HG03521 (cell line): ENCODE measurements at regions not wholly inside any gene's neighbourhood (a gene's known extent, or its start where the extent isn't known, plus 50 kb on each side); places are given as distances from the start of the nearest gene placed in this dataset.

Source experiments
- ATAC-seq: cut with Tn5 transposase; IDR thresholded peaks from one replicate; pipeline ENCODE4 v1.9.1; 2021; ENCODE audit warnings: mild to moderate bottlenecking, moderate library complexity; ENCODE audit not compliant: unreplicated experiment

GRCh38 chr4:81963763-81964020 lies 410.1 kb downstream of the HNRNPD start:
- ATAC-seq: no peak

GRCh38 chr4:81963015-81963762 lies 410.6 kb downstream of the HNRNPD start:
- ATAC-seq: no peak

DNA sequence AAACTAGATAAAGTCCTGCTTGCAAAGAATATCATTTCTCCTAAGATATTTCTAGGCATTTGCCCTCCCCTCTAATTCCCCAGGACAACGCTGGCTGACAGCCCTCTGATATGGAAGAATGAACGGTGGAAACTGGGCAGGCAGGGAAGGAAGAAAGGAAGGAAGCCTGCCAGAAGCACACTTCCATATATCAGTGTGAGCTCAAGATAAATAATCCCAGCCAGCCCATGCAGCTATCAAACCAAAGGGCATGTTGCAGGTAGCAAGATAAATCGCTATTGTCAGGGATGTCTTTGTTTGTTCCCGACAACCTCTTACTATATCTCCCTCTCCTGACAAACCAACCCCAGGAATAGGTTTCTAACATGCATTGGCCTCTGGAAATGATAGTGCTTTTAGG lies 412.8 kb downstream of the HNRNPD start:
- ATAC-seq: no peak

GRCh38 chr4:81954271-81954670 lies 419.5 kb downstream of the HNRNPD start:
- no peak for ATAC-seq

DNA sequence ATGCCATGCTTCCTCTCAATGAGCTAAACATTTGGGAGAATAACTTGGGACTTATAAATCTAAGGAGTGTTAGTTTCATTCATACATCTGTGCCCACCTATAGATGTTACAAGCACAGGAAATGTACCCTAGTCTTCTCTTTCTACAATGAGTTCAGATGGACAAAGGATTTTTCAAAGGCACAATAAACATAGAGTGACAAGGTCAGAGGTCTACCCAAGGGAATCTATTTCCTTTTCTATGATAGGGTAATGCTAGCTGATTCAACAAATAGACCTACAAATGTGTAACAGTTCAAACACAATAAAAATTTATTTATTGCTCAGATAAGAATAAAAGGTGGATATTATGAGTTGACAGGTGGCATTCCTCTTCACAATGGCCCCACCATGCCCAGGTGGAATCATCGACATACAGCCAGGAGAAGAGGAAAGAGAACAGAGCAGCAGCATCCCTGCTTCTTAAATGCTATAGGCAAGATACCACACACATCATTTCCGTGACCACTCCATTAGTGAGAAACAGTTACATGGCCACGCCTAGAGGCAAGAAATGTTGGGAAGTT lies 421.8 kb downstream of the HNRNPD start:
- ATAC-seq: no peak

GRCh38 chr4:81946996-81947395 lies 426.8 kb downstream of the HNRNPD start:
- ATAC-seq: no peak

GRCh38 chr4:81930506-81931238 lies 443.1 kb downstream of the HNRNPD start:
- ATAC-seq: no peak

DNA sequence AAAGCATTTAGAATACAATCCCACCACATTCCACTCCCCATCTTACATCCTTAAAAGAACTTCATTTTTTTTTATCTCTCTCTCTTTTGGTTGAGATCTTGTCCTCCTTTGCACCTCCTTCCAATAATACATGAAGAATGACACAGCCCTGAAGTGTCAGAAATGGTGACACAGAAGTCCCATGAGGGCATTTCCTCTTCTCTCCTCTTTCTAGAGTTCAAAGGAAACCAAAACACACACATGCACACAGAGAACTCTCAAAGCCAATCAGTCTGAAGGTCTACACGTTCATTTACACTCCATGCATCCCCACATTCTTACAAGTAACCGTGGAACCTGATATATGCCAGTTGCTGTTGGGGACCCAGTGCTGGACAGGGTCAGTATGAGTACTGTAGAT lies 450.7 kb downstream of the HNRNPD start:
- no peak for ATAC-seq

DNA sequence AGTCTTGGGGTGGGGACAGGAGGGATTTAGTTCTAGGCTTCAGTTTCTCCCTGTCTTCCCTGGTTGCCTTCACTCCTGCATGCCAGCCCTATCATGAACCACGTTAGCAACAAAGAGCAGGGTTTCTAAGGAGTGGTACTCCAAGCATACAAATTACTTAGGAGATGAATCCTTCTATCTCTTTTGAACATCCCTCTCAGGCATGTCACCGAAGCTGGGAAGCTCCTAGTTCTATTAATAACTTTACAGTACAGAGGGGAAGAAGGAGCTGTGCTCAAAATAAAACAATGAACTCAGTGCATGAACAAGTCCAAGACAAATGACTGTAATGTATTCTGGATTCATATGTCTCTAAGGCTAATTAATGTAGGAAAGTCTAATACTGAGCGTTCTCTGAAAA lies 450.6 kb upstream of the RASGEF1B start:
- no peak for ATAC-seq

- no peak for ATAC-seq
Observed at GRCh38 chr4:81921751-81922159, 450.0 kb upstream of the RASGEF1B start.

DNA sequence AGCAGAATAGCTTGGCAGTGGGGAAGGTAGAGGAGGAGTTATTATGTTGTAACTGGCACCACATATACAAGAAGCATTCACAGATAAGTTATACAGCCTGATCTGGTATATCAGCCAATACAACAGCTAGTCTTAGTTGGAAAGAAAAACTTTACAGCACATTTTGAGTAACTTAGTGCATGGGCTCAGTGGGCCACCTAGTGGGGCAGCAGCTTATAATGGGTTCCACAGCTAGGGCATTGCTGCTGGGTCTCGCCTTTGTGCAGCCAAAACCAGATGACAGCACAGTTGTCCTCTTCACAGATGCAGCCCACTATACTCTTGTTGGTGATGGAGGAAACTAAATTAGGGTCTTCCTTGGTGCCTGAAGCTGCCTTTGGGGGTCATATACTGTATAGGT lies 448.1 kb upstream of the RASGEF1B start:
- ATAC-seq: no peak

DNA sequence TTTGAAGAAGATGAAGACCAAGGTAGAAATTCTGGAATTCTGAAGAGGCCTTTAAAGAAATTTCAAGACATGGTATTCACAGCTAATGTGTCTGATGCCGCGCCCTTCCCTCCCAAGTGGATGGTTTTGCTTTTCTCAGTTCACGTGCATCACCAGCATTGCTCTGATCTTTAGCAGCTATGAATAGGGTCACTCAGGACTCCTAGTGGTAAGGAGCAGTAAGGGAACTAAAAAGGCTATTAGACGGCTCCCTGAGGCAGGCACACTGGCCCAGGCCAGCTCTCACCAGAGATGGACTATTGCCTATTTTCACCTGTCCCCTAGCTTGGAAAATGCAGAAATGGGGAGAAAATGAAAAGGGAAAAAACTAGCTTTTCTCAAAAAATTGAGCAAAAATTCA lies 447.5 kb upstream of the RASGEF1B start:
- ATAC-seq: peak; percentile 64

DNA sequence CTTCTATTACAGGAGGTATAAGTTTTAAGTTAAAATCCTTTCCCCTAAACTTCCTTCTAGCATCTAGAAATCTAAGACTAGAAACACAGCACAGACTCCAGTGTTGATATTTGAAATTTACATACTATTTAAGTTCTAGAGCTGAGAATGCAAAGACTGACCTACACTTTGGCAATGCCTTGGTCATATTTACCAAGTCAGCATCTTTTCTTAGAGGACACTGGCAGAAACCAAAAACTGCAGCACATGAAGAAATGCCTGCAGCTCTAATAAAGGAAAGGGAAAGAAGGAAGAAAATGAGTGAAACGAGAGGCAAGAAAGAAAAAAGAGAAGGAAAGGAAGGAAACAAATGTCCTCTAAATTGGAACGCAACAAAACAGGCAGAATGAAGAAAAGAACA lies 443.7 kb upstream of the RASGEF1B start:
- no peak for ATAC-seq

DNA sequence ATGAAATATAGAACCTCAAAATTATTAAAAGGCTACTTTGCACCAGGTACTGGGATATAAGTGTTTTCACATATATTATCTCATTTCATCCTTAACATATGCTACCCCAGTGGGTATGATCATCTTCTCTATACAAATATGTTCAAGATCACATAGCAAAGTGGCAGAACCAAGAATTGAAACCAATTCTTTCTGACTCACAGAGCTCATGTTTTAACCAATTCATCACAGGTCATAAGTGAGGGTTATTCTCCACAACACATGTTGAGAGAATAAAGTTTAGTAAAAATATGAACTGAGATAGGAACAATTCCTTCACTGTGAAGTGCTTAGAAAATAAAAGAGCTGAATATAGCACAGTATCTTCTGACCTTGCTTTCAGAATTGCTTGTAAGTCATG lies 442.9 kb upstream of the RASGEF1B start:
- peak; percentile 39 for ATAC-seq

GRCh38 chr4:81913427-81913879 lies 441.7 kb upstream of the RASGEF1B start:
- ATAC-seq: peak; percentile 80

- ATAC-seq: no peak
Observed at GRCh38 chr4:81912376-81913030, 440.8 kb upstream of the RASGEF1B start.

DNA sequence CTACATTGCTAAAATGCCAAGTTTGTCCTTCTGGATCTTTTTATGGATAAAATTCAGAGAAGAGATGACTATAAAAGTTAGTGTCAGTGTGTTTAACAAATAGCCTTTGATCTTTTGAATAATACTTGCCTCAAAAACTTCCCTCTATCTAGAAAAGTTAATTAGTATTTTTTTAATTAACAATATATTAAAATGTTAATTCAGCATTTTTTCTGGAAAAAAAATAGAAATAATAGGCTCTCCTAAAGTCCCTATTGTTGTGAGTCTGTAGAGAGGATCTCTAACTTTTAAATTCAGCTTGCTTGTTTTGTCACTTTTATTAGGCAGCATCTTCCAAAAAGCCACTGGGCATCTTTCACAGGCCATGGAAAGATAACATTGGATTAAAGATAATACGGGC lies 435.2 kb upstream of the RASGEF1B start:
- ATAC-seq: no peak

- ATAC-seq: peak; percentile 83
Observed at GRCh38 chr4:81905971-81906370, 434.3 kb upstream of the RASGEF1B start.

GRCh38 chr4:81904121-81904520 lies 432.4 kb upstream of the RASGEF1B start:
- ATAC-seq: no peak

DNA sequence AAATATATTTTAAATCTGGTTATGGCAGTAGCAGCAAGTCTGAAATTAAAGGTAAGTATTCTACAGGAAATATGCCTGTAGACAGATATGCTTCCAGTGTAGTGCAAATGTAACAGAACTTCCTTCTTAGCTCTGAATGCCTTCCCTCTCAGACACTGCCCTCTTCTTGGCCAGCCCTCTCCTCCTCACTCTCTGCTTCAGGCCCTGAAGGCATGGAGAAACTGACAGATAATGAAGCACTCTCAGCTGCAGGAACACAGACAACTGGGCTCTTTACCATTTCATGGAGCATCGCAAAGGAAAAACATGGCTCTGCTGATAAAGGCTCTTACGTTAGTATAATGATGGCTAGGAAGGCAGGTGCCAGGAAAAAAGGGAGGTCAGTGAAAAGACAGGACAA lies 431.5 kb upstream of the RASGEF1B start:
- no peak for ATAC-seq

- no peak for ATAC-seq
Observed at GRCh38 chr4:81898862-81899504, 427.3 kb upstream of the RASGEF1B start.
